ENCODE measurements at regions not wholly inside any gene's neighbourhood (a gene's known extent, or its start where the extent isn't known, plus 50 kb on each side); places are given as distances from the start of the nearest gene placed in this dataset.

- TF ChIP-seq CTCF (IDR thresholded peaks at IDR 0.05; ENCODE audit: control insufficient read depth, insufficient read depth, low read depth, low read length, missing control alignments), result no peak
- DNase-seq (ENCODE audit: low read depth), result no peak
- H3K4me3 ChIP-seq (ENCODE audit: control insufficient read depth, low read depth, low read length), result no peak overlapping the region
Measured at GRCh38 chr3:178275311-178275710, 260.9 kb upstream of the KCNMB2 start.

- peak; percentile 3 for TF ChIP-seq CTCF (IDR thresholded peaks at IDR 0.05; ENCODE audit: control insufficient read depth, insufficient read depth, low read depth, low read length, missing control alignments)
- DNase-seq (ENCODE audit: low read depth), result peak; percentile 77
- H3K4me3 ChIP-seq (ENCODE audit: control insufficient read depth, low read depth, low read length), result no peak overlapping the region
Measured at GRCh38 chr3:178275793-178276192, 260.4 kb upstream of the KCNMB2 start.

GRCh38 chr3:178277605-178278004, 258.6 kb upstream of the KCNMB2 start:
- H3K4me3 ChIP-seq (ENCODE audit: control insufficient read depth, low read depth, low read length), result no peak overlapping the region
- DNase-seq (ENCODE audit: low read depth), result no peak
- no peak for TF ChIP-seq CTCF (IDR thresholded peaks at IDR 0.05; ENCODE audit: control insufficient read depth, insufficient read depth, low read depth, low read length, missing control alignments)

- H3K4me3 ChIP-seq (ENCODE audit: control insufficient read depth, low read depth, low read length), result no peak overlapping the region
- TF ChIP-seq CTCF (IDR thresholded peaks at IDR 0.05; ENCODE audit: control insufficient read depth, insufficient read depth, low read depth, low read length, missing control alignments), result no peak
- DNase-seq (ENCODE audit: low read depth), result no peak
Measured at GRCh38 chr3:178283561-178283960, 252.7 kb upstream of the KCNMB2 start.

GRCh38 chr3:178284181-178284580, 252.1 kb upstream of the KCNMB2 start:
- no peak overlapping the region for H3K4me3 ChIP-seq (ENCODE audit: control insufficient read depth, low read depth, low read length)
- no peak for TF ChIP-seq CTCF (IDR thresholded peaks at IDR 0.05; ENCODE audit: control insufficient read depth, insufficient read depth, low read depth, low read length, missing control alignments)
- DNase-seq (ENCODE audit: low read depth), result no peak

GRCh38 chr3:178288074-178288473, 248.2 kb upstream of the KCNMB2 start:
- no peak overlapping the region for H3K4me3 ChIP-seq (ENCODE audit: control insufficient read depth, low read depth, low read length)
- DNase-seq (ENCODE audit: low read depth), result no peak
- no peak for TF ChIP-seq CTCF (IDR thresholded peaks at IDR 0.05; ENCODE audit: control insufficient read depth, insufficient read depth, low read depth, low read length, missing control alignments)

GRCh38 chr3:178289544-178290160, 246.6 kb upstream of the KCNMB2 start:
- no peak overlapping the region for H3K4me3 ChIP-seq (ENCODE audit: control insufficient read depth, low read depth, low read length)
- no peak for TF ChIP-seq CTCF (IDR thresholded peaks at IDR 0.05; ENCODE audit: control insufficient read depth, insufficient read depth, low read depth, low read length, missing control alignments)
- DNase-seq (ENCODE audit: low read depth), result no peak
